LNCaP clone FGC (cell line): ENCODE measurements at regions not wholly inside any gene's neighbourhood (a gene's known extent, or its start where the extent isn't known, plus 50 kb on each side); places are given as distances from the start of the nearest gene placed in this dataset.

Experiments
- DNase-seq: peaks from one replicate; pipeline ENCODE4 v3.0.0-alpha.2; 2011; ENCODE audit warnings: low read depth
- H3K4me3 ChIP-seq: 2 replicates; pipeline ENCODE4 v1.5.1; 2011; ENCODE audit warnings: mild to moderate bottlenecking, low read depth, low read length, control low read depth
- CTCF ChIP-seq: IDR thresholded peaks from 2 replicates; pipeline ENCODE4 v1.5.1; 2012; ENCODE audit warnings: mild to moderate bottlenecking; ENCODE audit not compliant: control insufficient read depth, insufficient read depth; ENCODE audit errors: extremely low read depth

- TF ChIP-seq CTCF: no peak
These were observed 201.0 kb upstream of the PRPS1L1 start for GRCh38 chr7:18228686-18229085.

GRCh38 chr7:18230271-18230670 is 202.6 kb upstream of the PRPS1L1 start:
- no peak overlapping the region for H3K4me3 ChIP-seq
- TF ChIP-seq CTCF: no peak
- no peak for DNase-seq

More at GRCh38 chr7:18228686-18229085, 201.0 kb upstream of the PRPS1L1 start:
- no peak overlapping the region for H3K4me3 ChIP-seq
- DNase-seq: no peak

GRCh38 chr7:18231854-18232253 is 204.2 kb upstream of the PRPS1L1 start:
- H3K4me3 ChIP-seq: no peak overlapping the region
- TF ChIP-seq CTCF: no peak
- no peak for DNase-seq

- no peak for DNase-seq
- no peak for TF ChIP-seq CTCF
- H3K4me3 ChIP-seq: no peak overlapping the region
These were observed 206.9 kb upstream of the PRPS1L1 start for GRCh38 chr7:18234519-18234918.

GRCh38 chr7:18235819-18236218 is 208.2 kb upstream of the PRPS1L1 start:
- no peak for DNase-seq
- TF ChIP-seq CTCF: no peak
- no peak overlapping the region for H3K4me3 ChIP-seq

- H3K4me3 ChIP-seq: no peak overlapping the region
- DNase-seq: no peak
- no peak for TF ChIP-seq CTCF
These were observed 211.6 kb upstream of the PRPS1L1 start for GRCh38 chr7:18239212-18239611.

GRCh38 chr7:18241543-18242231 is 214.0 kb upstream of the PRPS1L1 start:
- 0 out of 2 replicates have a peak, but pooled peaks have one; percentile 6 for TF ChIP-seq CTCF
- no peak for DNase-seq

More at GRCh38 chr7:18241543-18242231, 214.0 kb upstream of the PRPS1L1 start:
- H3K4me3 ChIP-seq: no peak overlapping the region
